Sigmoid colon (tissue), 6 donors: ENCODE measurements at regions not wholly inside any gene's neighbourhood (a gene's known extent, or its start where the extent isn't known, plus 50 kb on each side); places are given as distances from the start of the nearest gene placed in this dataset.

ENCODE experiments used
- DNase-seq: peaks from one replicate; pipeline ENCODE4 v3.0.0-alpha.2; 2019
- H3K27ac ChIP-seq, 4 donors: fragments of 200-600 bp; sonication (generic); one replicate each; pipeline ENCODE4 v1.5.1; 2016 to 2019; ENCODE audit warnings: mild to moderate bottlenecking in 1 of 4
- H3K27me3 ChIP-seq, 3 donors: fragments of 200-600 bp; sonication (generic); one replicate each; pipeline ENCODE4 v1.5.1; 2019; ENCODE audit warnings: mild to moderate bottlenecking in 1 of 3
- H3K36me3 ChIP-seq, 4 donors: fragments of 200-600 bp; sonication (generic); one replicate each; pipeline ENCODE4 v1.5.1; 2016 to 2019
- H3K4me1 ChIP-seq, 4 donors: fragments of 200-600 bp; sonication (generic); one replicate each; pipeline ENCODE4 v1.5.1; 2017 to 2019
- H3K4me3 ChIP-seq, 4 donors: fragments of 200-600 bp; sonication (generic); one replicate each; pipeline ENCODE4 v1.5.1; 2017 to 2019; ENCODE audit warnings: mild to moderate bottlenecking in 2 of 4, moderate library complexity in 1 of 4
- H3K9me3 ChIP-seq, 4 donors: fragments of 200-600 bp in 3 of 4; sonication (generic) in 3 of 4; one replicate each; pipeline versions ENCODE4 v1.5.1 to v1.6.1; 2013 to 2019
- EP300 ChIP-seq, 4 donors: sonication (generic); formaldehyde crosslinking; IDR thresholded peaks; one replicate each; pipeline ENCODE4 v1.6.1; 2017; ENCODE audit warnings: antibody characterized with exemption in 4 of 4
- POLR2A ChIP-seq, 2 donors: fragments of 450-650 bp; IDR thresholded peaks; one replicate each; pipeline ENCODE4 v1.6.1; 2016; ENCODE audit warnings: antibody characterized with exemption in 2 of 2, mild to moderate bottlenecking in 2 of 2, moderate library complexity in 2 of 2
- POLR2AphosphoS5 ChIP-seq, 4 donors: sonication (generic); formaldehyde crosslinking; IDR thresholded peaks; one replicate each; pipeline ENCODE4 v1.6.1; 2017; ENCODE audit warnings: antibody characterized with exemption in 4 of 4
- WGBS, 2 donors: extraction: QIAGEN DNeasy Blood & Tissue Kit; methylation state at CpG; one replicate each; pipeline ENCODE4 v1.1.7; 2013; 5-methylcytosine and 5-hydroxymethylcytosine counted together
- intact Hi-C: fragments of 100-400 bp; cut with DNase I; formaldehyde crosslinking; loops from one replicate; pipeline ENCODE4 v1.15.1; 2023
- TF ChIP-seq, protein P1 (sequence below), 4 experiments: fragments of 450-650 bp in 3 of 4; fragments of 200-600 bp in 1 of 4; IDR thresholded peaks; one replicate each; pipeline ENCODE4 v1.5.1; 2016 to 2019; ENCODE audit warnings: antibody characterized with exemption in 4 of 4, mild to moderate bottlenecking in 3 of 4, moderate library complexity in 2 of 4
- donor health status: healthy with polysubstance abuse.
- donor health status: healthy.

DNA sequence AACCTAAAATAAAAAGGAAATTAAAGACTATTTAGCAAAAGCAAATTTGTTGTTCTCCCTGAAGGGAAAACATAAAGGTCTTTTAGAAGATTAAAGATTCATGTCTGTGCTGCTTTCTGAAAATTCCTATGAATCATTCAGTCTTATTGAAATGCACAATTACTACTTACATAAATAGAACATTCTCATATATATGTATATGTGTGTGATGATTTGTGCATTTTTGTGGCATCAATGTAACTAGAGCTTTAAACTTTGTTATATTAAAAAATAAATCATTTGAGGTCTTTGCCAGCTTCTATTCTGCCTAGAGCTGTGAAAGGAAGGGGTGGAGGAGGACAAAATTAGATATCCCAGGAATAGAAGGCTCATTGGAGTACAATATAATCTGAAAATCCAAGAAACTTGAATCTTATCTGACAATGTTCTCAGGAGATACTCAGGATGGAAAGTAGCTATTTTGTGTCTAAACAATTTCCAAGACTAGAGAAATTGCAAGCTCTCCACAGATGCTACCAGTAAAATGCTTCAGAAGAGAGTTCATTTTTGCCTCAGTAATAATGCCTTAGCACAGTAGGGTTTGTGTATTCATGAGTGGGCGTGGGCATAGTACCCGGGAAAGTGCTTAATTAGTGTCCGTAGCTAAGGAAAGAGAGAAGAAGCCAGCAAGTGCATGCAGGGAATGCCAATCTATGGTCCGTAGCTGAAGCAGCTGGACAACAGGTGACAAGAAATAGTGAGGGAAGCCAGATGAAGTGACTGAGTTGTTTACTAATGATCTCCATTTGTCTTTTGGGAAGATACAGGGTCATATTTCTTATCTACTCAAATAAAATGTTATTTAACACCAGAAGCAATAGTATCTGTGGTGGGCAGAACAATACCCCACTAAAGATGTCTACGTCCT is 395.5 kb upstream of the NBEA start:
- H3K4me1 ChIP-seq, result no peaks in the 10 kb centered on the region
- TF ChIP-seq POLR2A (IDR thresholded peaks at IDR 0.05), result no peak
- TF ChIP-seq EP300 (IDR thresholded peaks at IDR 0.05), result no peak
- TF ChIP-seq POLR2AphosphoS5 (IDR thresholded peaks at IDR 0.05), result no peak
- TF ChIP-seq, protein P1, sequence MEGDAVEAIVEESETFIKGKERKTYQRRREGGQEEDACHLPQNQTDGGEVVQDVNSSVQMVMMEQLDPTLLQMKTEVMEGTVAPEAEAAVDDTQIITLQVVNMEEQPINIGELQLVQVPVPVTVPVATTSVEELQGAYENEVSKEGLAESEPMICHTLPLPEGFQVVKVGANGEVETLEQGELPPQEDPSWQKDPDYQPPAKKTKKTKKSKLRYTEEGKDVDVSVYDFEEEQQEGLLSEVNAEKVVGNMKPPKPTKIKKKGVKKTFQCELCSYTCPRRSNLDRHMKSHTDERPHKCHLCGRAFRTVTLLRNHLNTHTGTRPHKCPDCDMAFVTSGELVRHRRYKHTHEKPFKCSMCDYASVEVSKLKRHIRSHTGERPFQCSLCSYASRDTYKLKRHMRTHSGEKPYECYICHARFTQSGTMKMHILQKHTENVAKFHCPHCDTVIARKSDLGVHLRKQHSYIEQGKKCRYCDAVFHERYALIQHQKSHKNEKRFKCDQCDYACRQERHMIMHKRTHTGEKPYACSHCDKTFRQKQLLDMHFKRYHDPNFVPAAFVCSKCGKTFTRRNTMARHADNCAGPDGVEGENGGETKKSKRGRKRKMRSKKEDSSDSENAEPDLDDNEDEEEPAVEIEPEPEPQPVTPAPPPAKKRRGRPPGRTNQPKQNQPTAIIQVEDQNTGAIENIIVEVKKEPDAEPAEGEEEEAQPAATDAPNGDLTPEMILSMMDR (IDR thresholded peaks at IDR 0.05), result no peak
- no peak for DNase-seq
- WGBS, 2 donors, result 77 to 86% methylated on average over 5 of the region's 5 CpGs
- H3K4me3 ChIP-seq, result no peak overlapping the region
- no peak overlapping the region for H3K27ac ChIP-seq
- no peaks in the 10 kb centered on the region for H3K27me3 ChIP-seq
- H3K36me3 ChIP-seq, result no peaks in the 10 kb centered on the region
- intact Hi-C loops, result no loop called here
- H3K9me3 ChIP-seq, result no peaks in the 10 kb centered on the region

DNA sequence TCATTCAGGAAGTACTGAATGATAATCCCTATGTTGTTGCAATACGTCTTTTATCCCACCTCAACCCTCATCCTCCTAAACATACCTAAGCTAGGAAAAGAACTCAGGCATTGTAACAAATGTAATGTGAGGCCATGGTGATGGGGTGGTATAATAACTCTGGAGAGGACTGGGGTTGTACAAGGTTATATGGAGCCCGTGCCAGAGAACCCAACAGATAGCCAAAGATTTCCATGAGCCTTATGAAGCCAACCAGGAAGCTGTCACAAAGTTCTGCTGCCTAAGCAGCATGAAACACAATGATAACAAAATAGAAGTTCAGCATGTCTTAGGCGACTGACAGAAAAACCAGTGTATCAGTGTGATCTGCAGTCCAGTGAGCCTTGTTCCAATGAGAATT is 394.1 kb upstream of the NBEA start:
- DNase-seq, result no peak
- intact Hi-C loops, result no loop called here
- 90 to 94% methylated on average over 3 of the region's 3 CpGs for whole genome bisulfite sequencing, 2 donors
- Histone ChIP-seq H3K27me3 (no peaks in the 10 kb centered on the region), H3K4me3 (no peak overlapping the region), H3K9me3 (no peaks in the 10 kb centered on the region), H3K4me1 (no peaks in the 10 kb centered on the region), H3K36me3 (no peaks in the 10 kb centered on the region), H3K27ac (no peak overlapping the region)
- no peak for TF ChIP-seq POLR2AphosphoS5 (IDR thresholded peaks at IDR 0.05)
- no peak for TF ChIP-seq EP300 (IDR thresholded peaks at IDR 0.05)
- TF ChIP-seq POLR2A (IDR thresholded peaks at IDR 0.05), result no peak
- TF ChIP-seq, protein P1 (IDR thresholded peaks at IDR 0.05), result no peak

DNA sequence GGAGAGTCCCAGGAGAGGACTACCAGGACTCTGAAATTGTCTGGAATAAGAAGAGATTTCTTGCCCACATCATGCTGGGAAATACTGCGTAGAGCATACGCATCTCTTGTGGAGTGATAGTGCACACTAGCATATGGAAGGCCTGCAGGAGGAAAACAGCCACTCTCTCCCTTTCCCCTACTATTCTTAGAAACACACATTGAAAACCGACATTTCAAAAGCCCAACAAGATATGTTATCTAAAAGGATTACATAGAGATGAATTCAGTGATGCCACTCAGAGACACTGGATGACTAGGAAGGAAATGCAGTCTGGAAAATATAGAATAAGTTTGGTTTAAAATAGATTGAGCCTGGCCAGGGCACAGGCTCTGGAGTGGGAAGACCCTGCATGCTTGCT is 388.7 kb upstream of the NBEA start:
- TF ChIP-seq EP300 (IDR thresholded peaks at IDR 0.05) (no peak), POLR2AphosphoS5 (IDR thresholded peaks at IDR 0.05) (no peak), POLR2A (IDR thresholded peaks at IDR 0.05) (no peak)
- TF ChIP-seq, protein P1 (IDR thresholded peaks at IDR 0.05), result no peak
- WGBS, 2 donors, result 80 to 94% methylated on average over 3 of the region's 3 CpGs
- no peak for DNase-seq
- H3K4me1 ChIP-seq, result no peaks in the 10 kb centered on the region
- no peaks in the 10 kb centered on the region for H3K27me3 ChIP-seq
- H3K9me3 ChIP-seq, result no peaks in the 10 kb centered on the region
- H3K36me3 ChIP-seq, result no peaks in the 10 kb centered on the region
- no peak overlapping the region for H3K27ac ChIP-seq
- H3K4me3 ChIP-seq, result no peak overlapping the region
- intact Hi-C loops, result no loop called here

DNA sequence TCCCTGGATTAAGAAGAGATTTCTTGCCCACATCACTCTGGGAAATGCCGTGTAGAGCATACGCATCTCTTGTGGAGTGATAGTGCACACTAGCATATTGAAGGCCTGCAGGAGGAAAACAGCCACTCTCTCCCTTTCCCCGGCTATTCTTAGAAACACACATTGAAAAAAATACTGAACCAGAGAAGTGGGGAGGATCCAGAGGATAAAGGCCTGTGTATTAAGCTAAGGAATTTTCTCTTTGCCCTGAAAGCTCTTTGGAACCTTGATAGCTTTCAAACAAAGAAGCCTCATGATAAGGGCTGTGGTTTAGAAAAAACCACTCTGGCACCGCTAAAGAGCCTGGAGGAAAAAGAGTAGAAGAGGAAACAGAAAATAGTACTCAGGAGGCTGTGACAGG is 386.1 kb upstream of the NBEA start:
- no peaks in the 10 kb centered on the region for H3K36me3 ChIP-seq
- no peaks in the 10 kb centered on the region for H3K4me1 ChIP-seq
- intact Hi-C loops, result no loop called here
- 77 to 90% methylated on average over 4 of the region's 4 CpGs for WGBS, 2 donors
- H3K27ac ChIP-seq, result no peak overlapping the region
- DNase-seq, result no peak
- TF ChIP-seq, protein P1 (IDR thresholded peaks at IDR 0.05), result no peak
- TF ChIP-seq POLR2AphosphoS5 (IDR thresholded peaks at IDR 0.05) (no peak), EP300 (IDR thresholded peaks at IDR 0.05) (no peak), POLR2A (IDR thresholded peaks at IDR 0.05) (no peak)
- no peak overlapping the region for H3K4me3 ChIP-seq
- H3K27me3 ChIP-seq, result no peaks in the 10 kb centered on the region
- no peaks in the 10 kb centered on the region for H3K9me3 ChIP-seq
